ENCODE measurements at regions not wholly inside any gene's neighbourhood (a gene's known extent, or its start where the extent isn't known, plus 50 kb on each side); places are given as distances from the start of the nearest gene placed in this dataset.

DNA sequence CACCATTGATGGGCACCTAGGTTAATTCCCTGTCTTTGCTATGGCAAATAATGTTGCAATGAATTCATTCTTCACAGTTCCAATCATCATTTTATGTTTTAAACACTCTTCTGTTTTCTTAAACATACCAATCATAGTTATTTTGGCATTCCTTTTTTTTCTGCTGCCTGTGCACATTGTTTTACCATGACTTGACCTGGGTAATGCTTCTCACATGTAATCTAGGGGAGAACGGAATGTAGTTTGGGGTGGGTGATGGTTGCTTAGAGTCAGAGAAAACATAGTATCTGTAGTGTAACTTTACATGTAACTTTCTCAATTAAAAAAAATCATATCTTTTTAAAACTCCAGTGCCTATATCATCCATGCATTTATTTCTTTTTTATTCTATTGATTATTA is 1945.3 kb upstream of the RAG2 start:
- H3K27ac ChIP-seq (replicated peaks), result no peak overlapping the region
- no peak for TF ChIP-seq SPI1 (IDR thresholded peaks at IDR 0.05; ENCODE audit: borderline replicate concordance, low read depth)
- TF ChIP-seq GABPA (IDR thresholded peaks at IDR 0.05; ENCODE audit: low read depth), result no peak
- TF ChIP-seq, protein P1, sequence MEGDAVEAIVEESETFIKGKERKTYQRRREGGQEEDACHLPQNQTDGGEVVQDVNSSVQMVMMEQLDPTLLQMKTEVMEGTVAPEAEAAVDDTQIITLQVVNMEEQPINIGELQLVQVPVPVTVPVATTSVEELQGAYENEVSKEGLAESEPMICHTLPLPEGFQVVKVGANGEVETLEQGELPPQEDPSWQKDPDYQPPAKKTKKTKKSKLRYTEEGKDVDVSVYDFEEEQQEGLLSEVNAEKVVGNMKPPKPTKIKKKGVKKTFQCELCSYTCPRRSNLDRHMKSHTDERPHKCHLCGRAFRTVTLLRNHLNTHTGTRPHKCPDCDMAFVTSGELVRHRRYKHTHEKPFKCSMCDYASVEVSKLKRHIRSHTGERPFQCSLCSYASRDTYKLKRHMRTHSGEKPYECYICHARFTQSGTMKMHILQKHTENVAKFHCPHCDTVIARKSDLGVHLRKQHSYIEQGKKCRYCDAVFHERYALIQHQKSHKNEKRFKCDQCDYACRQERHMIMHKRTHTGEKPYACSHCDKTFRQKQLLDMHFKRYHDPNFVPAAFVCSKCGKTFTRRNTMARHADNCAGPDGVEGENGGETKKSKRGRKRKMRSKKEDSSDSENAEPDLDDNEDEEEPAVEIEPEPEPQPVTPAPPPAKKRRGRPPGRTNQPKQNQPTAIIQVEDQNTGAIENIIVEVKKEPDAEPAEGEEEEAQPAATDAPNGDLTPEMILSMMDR (IDR thresholded peaks at IDR 0.05; ENCODE audit: insufficient read depth, low read length), result no peak
- TF ChIP-seq POLR2AphosphoS5 (IDR thresholded peaks at IDR 0.05; ENCODE audit: low read depth), result no peak
- TF ChIP-seq, protein P2, sequence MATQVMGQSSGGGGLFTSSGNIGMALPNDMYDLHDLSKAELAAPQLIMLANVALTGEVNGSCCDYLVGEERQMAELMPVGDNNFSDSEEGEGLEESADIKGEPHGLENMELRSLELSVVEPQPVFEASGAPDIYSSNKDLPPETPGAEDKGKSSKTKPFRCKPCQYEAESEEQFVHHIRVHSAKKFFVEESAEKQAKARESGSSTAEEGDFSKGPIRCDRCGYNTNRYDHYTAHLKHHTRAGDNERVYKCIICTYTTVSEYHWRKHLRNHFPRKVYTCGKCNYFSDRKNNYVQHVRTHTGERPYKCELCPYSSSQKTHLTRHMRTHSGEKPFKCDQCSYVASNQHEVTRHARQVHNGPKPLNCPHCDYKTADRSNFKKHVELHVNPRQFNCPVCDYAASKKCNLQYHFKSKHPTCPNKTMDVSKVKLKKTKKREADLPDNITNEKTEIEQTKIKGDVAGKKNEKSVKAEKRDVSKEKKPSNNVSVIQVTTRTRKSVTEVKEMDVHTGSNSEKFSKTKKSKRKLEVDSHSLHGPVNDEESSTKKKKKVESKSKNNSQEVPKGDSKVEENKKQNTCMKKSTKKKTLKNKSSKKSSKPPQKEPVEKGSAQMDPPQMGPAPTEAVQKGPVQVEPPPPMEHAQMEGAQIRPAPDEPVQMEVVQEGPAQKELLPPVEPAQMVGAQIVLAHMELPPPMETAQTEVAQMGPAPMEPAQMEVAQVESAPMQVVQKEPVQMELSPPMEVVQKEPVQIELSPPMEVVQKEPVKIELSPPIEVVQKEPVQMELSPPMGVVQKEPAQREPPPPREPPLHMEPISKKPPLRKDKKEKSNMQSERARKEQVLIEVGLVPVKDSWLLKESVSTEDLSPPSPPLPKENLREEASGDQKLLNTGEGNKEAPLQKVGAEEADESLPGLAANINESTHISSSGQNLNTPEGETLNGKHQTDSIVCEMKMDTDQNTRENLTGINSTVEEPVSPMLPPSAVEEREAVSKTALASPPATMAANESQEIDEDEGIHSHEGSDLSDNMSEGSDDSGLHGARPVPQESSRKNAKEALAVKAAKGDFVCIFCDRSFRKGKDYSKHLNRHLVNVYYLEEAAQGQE (IDR thresholded peaks at IDR 0.05; ENCODE audit: insufficient replicate concordance, low read depth), result no peak
- H3K4me3 ChIP-seq (replicated peaks; ENCODE audit: insufficient read depth, low read length), result no peak overlapping the region
- H3K27me3 ChIP-seq (ENCODE audit: insufficient read depth, poor library complexity, severe bottlenecking), result no peaks in the 10 kb centered on the region
- no peak for DNase-seq (ENCODE audit: low read depth in 1 of 2, low spot score in 1 of 2)

DNA sequence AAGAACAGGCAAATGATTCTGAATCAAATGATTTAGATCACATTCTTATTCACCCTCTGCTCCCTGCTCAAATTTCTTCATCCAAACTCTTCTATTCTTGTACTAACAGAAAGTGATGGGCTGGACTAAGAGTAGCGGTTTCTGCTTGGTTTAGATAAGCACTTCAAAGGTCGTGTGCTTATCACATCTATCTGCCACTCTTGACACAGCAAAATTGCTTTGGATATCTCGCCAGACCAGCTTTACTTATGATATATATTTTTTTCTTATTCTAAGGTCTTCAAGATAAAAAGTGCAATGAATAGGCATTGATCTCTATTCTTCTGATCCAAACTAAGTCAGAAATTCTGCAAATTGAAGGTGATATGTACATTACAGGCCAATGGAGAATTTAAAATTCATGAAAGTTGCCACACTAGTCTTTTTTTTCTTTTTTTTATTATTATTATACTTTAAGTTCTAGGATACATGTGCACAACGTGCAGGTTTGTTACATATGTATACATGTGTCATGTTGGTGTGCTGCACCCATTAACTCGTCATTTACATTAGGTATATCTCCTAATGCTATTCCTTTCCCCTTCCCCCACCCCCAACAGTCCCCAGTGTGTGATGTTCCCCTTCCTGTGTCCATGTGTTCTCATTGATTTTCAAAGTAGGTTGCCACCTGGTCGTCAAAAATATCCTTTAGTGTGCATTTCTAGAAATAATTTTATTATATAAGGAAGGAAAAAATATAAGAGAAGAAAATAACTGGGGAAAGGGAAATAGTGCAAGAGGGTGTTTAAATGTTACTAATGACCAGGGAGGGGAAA is 1941.0 kb upstream of the RAG2 start:
- no peaks in the 10 kb centered on the region for H3K27me3 ChIP-seq (ENCODE audit: insufficient read depth, poor library complexity, severe bottlenecking)
- no peak overlapping the region for H3K27ac ChIP-seq (replicated peaks)
- no peak for DNase-seq (ENCODE audit: low read depth in 1 of 2, low spot score in 1 of 2)
- TF ChIP-seq, protein P2 (IDR thresholded peaks at IDR 0.05; ENCODE audit: insufficient replicate concordance, low read depth), result no peak
- TF ChIP-seq GABPA (IDR thresholded peaks at IDR 0.05; ENCODE audit: low read depth) (no peak), POLR2AphosphoS5 (IDR thresholded peaks at IDR 0.05; ENCODE audit: low read depth) (no peak)
- TF ChIP-seq, protein P1 (IDR thresholded peaks at IDR 0.05; ENCODE audit: insufficient read depth, low read length), result no peak
- H3K4me3 ChIP-seq (replicated peaks; ENCODE audit: insufficient read depth, low read length), result no peak overlapping the region

DNA sequence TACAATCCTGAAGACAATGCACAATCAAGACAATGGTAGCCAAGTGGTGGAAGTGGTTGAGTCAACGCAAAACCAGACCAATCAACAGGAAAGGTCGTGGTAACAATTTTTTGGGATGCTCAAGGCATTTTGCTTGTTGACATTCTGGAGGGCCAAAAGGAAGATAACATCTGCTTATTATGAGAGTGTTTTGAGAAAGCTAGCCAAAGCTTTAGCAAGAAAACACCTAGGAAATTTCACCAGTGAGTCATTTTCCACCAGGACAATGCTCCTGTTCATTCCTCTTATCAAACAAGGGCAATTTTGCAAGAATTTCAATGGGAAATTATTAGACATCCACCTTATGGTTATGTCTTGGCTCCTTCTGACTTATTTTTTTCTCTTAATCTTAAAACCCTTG is 1932.2 kb upstream of the RAG2 start:
- TF ChIP-seq SPI1 (IDR thresholded peaks at IDR 0.05; ENCODE audit: borderline replicate concordance, low read depth), result no peak
- TF ChIP-seq POLR2AphosphoS5 (IDR thresholded peaks at IDR 0.05; ENCODE audit: low read depth), result no peak
- no peak for TF ChIP-seq GABPA (IDR thresholded peaks at IDR 0.05; ENCODE audit: low read depth)
- TF ChIP-seq, protein P2 (IDR thresholded peaks at IDR 0.05; ENCODE audit: insufficient replicate concordance, low read depth), result no peak
- TF ChIP-seq, protein P1 (IDR thresholded peaks at IDR 0.05; ENCODE audit: insufficient read depth, low read length), result no peak
- DNase-seq (ENCODE audit: low read depth in 1 of 2, low spot score in 1 of 2), result no peak
- Histone ChIP-seq H3K27ac (replicated peaks) (no peak overlapping the region), H3K27me3 (ENCODE audit: insufficient read depth, poor library complexity, severe bottlenecking) (no peaks in the 10 kb centered on the region), H3K4me3 (replicated peaks; ENCODE audit: insufficient read depth, low read length) (no peak overlapping the region)

All from HL-60 (cell line).